ENCODE measurements at regions not wholly inside any gene's neighbourhood (a gene's known extent, or its start where the extent isn't known, plus 50 kb on each side); places are given as distances from the start of the nearest gene placed in this dataset.

DNA sequence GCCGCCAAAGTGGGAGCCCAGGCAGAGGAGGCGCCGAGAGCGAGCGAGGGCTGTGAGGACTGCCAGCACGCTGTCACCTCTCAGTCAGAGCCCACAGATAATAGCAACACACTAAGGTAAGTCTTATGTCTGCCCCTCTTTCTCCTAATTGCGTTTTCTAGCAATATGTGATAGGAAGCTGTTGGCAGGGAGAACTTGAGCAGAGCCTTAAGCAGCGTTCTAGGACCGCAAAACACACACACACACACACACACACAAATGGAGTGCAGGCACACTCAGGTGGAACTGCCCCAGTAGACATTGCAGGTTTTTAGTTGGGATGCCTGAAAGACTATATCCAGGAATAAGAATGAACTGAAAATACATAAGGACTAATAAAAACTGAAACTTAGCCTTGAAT lies 1188.5 kb downstream of the NXPH1 start:
- TF ChIP-seq, protein P1, sequence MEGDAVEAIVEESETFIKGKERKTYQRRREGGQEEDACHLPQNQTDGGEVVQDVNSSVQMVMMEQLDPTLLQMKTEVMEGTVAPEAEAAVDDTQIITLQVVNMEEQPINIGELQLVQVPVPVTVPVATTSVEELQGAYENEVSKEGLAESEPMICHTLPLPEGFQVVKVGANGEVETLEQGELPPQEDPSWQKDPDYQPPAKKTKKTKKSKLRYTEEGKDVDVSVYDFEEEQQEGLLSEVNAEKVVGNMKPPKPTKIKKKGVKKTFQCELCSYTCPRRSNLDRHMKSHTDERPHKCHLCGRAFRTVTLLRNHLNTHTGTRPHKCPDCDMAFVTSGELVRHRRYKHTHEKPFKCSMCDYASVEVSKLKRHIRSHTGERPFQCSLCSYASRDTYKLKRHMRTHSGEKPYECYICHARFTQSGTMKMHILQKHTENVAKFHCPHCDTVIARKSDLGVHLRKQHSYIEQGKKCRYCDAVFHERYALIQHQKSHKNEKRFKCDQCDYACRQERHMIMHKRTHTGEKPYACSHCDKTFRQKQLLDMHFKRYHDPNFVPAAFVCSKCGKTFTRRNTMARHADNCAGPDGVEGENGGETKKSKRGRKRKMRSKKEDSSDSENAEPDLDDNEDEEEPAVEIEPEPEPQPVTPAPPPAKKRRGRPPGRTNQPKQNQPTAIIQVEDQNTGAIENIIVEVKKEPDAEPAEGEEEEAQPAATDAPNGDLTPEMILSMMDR (IDR thresholded peaks at IDR 0.05): no peak
- intact Hi-C loops (cut with DNase I, micrococcal nuclease): no loop called here
- no peak overlapping the region for H3K4me3 ChIP-seq
- H3K4me1 ChIP-seq (ENCODE audit: low read depth): no peaks in the 10 kb centered on the region
- no peaks in the 10 kb centered on the region for H3K36me3 ChIP-seq (ENCODE audit: low read depth)
- DNase-seq: no peak
- no peak for ATAC-seq
- H3K9me3 ChIP-seq: peaks cover 41% of the 10 kb centered on the region

DNA sequence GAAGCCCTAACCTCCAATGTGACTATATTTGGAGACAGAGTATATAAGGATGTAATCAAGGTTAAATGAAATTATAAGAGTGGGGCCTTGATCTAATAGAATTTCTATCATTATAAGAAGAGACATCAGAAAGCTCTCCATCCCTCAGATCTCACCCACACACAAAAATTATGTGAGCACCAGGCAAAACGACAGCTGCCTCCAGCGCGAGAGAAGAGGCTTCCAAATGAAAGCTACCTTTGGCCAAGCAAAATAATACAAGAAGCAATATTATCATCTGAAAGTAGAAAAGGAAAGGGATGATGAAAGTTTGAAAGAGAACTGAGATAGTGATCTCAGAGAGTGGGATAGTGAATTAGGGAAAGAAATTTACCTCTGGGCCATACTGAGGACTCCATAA lies 1192.5 kb downstream of the NXPH1 start:
- TF ChIP-seq, protein P1 (IDR thresholded peaks at IDR 0.05): no peak
- no peak for ATAC-seq
- no peaks in the 10 kb centered on the region for H3K4me1 ChIP-seq (ENCODE audit: low read depth)
- no peak overlapping the region for H3K4me3 ChIP-seq
- H3K36me3 ChIP-seq (ENCODE audit: low read depth): no peaks in the 10 kb centered on the region
- H3K9me3 ChIP-seq: peaks cover 26% of the 10 kb centered on the region
- intact Hi-C loops (cut with DNase I, micrococcal nuclease): no loop called here
- no peak for DNase-seq

DNA sequence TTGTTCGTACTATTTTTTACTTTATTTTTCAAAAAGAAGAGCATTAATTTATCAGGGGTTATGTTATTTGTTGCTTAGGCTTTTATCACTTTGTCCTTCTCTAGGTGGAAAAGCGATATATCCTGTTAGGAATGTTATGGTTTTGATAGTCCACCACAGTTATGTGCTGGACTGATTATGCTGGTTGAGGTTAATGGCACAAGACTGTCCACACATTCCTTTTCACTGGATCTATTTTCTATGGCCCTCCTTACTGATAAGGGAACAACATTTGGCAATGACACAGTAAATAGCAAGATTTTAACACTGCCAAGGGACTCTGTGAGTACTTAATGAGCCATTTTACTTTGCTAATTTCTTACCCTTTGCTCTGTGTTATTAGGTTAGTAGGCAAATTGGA lies 1212.3 kb downstream of the NXPH1 start:
- Histone ChIP-seq H3K4me1 (ENCODE audit: low read depth) (no peaks in the 10 kb centered on the region), H3K36me3 (ENCODE audit: low read depth) (no peaks in the 10 kb centered on the region), H3K4me3 (no peak overlapping the region), H3K9me3 (peaks cover 18% of the 10 kb centered on the region)
- TF ChIP-seq, protein P1 (IDR thresholded peaks at IDR 0.05): no peak
- ATAC-seq: no peak
- intact Hi-C loops (cut with DNase I, micrococcal nuclease): no loop called here
- DNase-seq: no peak

DNA sequence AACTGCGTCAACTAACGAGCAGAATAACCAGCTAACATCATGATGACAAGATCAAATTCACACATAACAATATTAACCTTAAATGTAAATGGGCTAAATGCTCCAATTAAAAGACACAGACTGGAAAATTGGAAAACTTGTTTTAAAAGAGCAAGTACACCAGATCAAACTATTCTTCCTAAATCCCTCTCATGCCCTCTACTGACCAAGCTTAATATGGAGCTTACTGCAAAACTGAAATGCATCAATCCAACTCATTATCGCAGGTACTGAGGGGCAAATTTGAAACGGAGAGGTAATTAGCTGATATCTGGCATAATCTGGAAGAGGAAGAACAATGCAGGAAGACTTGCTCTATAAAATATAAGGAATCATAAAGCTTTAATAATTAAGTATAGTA lies 1223.8 kb downstream of the NXPH1 start:
- DNase-seq (no peak), ATAC-seq (no peak)
- intact Hi-C loops (cut with DNase I, micrococcal nuclease): no loop called here
- TF ChIP-seq, protein P1 (IDR thresholded peaks at IDR 0.05): no peak
- H3K4me1 ChIP-seq (ENCODE audit: low read depth): no peaks in the 10 kb centered on the region
- no peak overlapping the region for H3K4me3 ChIP-seq
- no peaks in the 10 kb centered on the region for H3K36me3 ChIP-seq (ENCODE audit: low read depth)
- H3K9me3 ChIP-seq: peaks cover 42% of the 10 kb centered on the region

DNA sequence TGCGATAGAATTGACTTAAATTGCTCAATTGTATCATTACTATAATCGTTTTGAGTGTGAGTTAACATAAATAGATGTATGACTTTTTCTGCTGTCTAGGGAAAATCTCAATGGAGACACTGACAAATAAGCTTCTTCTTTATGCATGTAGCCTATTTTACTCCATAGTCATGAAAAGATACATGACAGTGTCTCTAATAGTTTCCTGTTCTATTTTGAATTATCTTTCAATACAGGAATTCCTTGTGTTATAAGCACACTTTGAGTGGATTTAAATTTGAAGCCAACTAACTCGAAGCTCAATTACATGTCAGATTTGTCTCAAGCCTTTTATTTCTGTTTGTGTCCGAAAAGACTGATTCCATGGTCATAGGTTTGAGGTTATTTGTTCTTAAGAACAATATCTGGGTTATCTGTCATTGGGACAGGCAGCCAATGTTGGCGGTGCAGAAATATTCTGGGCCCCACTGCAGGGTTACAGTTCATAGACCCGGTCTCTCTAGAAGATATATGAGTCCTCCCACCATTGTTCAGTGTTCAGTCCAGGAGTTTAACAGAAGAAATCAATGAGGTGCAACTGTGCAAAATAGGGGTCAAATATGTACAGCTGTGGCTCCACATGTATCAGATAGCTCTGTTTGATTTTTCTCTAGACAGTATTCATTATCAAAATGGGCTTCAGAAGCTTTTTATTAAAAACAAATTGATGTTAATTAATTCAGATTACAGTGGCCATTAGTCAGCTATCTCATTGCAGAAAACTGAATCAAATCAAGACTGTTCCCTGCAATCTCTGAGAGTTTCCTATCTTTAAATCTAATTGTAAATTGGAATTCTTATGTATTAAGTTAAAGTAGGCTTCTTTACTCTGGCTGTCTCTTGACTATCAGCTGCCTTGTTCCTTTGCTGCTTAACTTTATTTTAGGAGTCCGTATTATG lies 1238.8 kb downstream of the NXPH1 start:
- H3K4me3 ChIP-seq: no peak overlapping the region
- no peaks in the 10 kb centered on the region for H3K4me1 ChIP-seq (ENCODE audit: low read depth)
- intact Hi-C loops (cut with DNase I, micrococcal nuclease): no loop called here
- no peaks in the 10 kb centered on the region for H3K36me3 ChIP-seq (ENCODE audit: low read depth)
- peaks cover 31% of the 10 kb centered on the region for H3K9me3 ChIP-seq
- ATAC-seq: no peak
- TF ChIP-seq, protein P1 (IDR thresholded peaks at IDR 0.05): no peak
- no peak for DNase-seq
